ENCODE measurements at regions not wholly inside any gene's neighbourhood (a gene's known extent, or its start where the extent isn't known, plus 50 kb on each side); places are given as distances from the start of the nearest gene placed in this dataset.
"Not testable (repeated sequence)": the region's sequence is repeated elsewhere in the genome, so short reads cannot be mapped to it uniquely, and the experiment has no call there.

DNA sequence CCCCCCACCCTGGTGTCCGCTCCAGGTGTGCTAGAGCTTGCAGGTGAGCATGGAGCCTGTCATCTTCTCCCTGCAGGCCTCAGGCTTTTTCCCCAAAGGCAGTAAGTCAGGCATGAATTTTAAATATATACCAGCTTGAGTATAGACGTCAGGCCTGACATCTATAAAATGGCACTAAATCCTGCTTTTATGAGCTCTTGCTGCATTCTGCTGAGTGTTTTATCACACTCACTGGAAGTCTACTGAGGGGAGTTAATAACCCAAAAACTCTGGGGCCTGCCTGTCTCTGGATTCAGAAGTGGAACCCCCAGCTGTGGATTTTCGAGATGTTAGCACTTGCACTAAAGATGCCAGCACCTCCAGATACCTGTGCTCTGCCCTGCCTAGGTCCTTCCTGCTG is 133.4 kb upstream of the TOP1 start:
- H3K4me3 ChIP-seq (ENCODE audit: low read length): no peak overlapping the region
- TF ChIP-seq CTCF (conservative IDR thresholded peaks at IDR 0.05; ENCODE audit: low read length): no peak
- no peak for DNase-seq (ENCODE audit: low read depth)

GRCh38 chr20:40896814-40897700 is 131.6 kb upstream of the TOP1 start:
- TF ChIP-seq CTCF (conservative IDR thresholded peaks at IDR 0.05; ENCODE audit: low read length): no peak
- DNase-seq (ENCODE audit: low read depth): peak; percentile 69
- no peak overlapping the region for H3K4me3 ChIP-seq (ENCODE audit: low read length)

GRCh38 chr20:40899344-40899743 is 129.3 kb upstream of the TOP1 start:
- no peak for DNase-seq (ENCODE audit: low read depth)
- TF ChIP-seq CTCF (conservative IDR thresholded peaks at IDR 0.05; ENCODE audit: low read length): no peak
- no peak overlapping the region for H3K4me3 ChIP-seq (ENCODE audit: low read length)

DNA sequence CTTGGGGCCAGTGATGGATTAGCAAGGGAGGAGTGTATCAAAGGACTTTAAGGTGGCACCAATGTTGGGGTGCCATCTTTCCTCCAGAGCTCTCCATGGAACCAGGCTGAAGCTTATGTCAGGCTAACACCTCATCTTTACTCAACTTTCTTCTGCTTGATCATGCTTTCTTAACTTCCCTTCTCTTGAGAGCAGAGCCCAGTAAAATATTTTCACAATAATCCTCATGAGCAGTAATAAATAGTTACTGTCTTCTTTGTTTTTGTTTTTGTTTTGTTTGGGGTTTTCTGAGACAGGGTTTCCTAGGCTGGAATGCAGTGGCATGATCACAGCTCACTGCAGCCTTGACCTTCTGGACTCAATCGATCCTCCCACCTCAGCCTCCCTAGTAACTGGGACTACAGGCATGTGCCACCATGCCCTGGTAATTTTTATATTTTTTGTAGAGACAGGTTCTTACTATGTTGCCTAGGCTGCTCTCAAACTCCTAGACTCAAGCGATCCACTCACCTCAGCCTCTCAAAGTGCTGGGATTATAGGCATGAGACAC is 127.9 kb upstream of the TOP1 start:
- no peak overlapping the region for H3K4me3 ChIP-seq (ENCODE audit: low read length)
- DNase-seq (ENCODE audit: low read depth): no peak
- TF ChIP-seq CTCF (conservative IDR thresholded peaks at IDR 0.05; ENCODE audit: low read length): no peak

GRCh38 chr20:40902661-40903060 is 126.0 kb upstream of the TOP1 start:
- no peak for DNase-seq (ENCODE audit: low read depth)
- no peak overlapping the region for H3K4me3 ChIP-seq (ENCODE audit: low read length)
- TF ChIP-seq CTCF (conservative IDR thresholded peaks at IDR 0.05; ENCODE audit: low read length): no peak

GRCh38 chr20:40908309-40908708 is 120.3 kb upstream of the TOP1 start:
- no peak for TF ChIP-seq CTCF (conservative IDR thresholded peaks at IDR 0.05; ENCODE audit: low read length)
- no peak overlapping the region for H3K4me3 ChIP-seq (ENCODE audit: low read length)
- DNase-seq (ENCODE audit: low read depth): no peak

GRCh38 chr20:40909489-40909888 is 119.1 kb upstream of the TOP1 start:
- not testable (repeated sequence) for DNase-seq (ENCODE audit: low read depth); H3K4me3 ChIP-seq (ENCODE audit: low read length)

DNA sequence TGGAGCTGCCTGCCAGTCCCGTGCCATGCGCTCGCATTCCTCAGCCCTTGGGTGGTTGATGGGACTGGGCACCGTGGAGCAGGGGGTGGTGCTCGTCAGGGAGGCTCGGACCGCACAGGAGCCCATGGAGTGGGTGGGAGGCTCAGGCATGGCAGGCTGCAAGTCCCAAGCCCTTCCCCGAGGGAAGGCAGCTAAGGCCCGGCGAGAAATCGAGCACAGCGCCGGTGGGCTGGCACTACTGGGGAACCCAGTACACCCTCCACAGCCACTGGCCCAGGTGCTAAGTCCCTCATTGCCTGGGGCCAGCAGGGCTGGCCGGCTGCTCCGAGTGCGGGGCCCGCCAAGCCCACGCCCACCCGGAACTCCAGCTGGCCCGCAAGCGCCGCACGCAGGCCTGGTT is 118.2 kb upstream of the TOP1 start:
- not testable (repeated sequence) for DNase-seq (ENCODE audit: low read depth); H3K4me3 ChIP-seq (ENCODE audit: low read length)

DNA sequence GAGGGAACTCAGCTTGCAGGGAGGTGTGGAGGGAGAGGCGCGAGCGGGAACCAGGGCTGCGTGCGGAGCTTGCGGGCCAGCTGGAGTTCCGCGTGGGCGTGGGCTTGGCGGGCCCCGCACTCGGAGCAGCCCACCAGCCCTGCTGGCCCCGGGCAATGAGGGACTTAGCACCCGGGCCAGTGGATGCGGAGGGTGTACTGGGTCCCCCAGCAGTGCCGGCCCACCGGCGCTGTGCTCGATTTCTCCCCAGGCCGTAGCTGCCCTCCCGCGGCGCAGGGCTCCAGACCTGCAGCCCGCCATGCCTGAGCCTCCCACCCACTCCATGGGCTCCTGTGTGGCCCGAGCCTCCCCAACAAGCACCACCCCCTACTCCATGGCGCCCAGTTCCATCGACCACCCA is 117.5 kb upstream of the TOP1 start:
- not testable (repeated sequence) for DNase-seq (ENCODE audit: low read depth); H3K4me3 ChIP-seq (ENCODE audit: low read length)

All from AG10803 (cell line).